GM19023 (cell line): ENCODE measurements at regions not wholly inside any gene's neighbourhood (a gene's known extent, or its start where the extent isn't known, plus 50 kb on each side); places are given as distances from the start of the nearest gene placed in this dataset.
A peak's percentile ranks its signal among the peaks of the same experiment; 100 is the strongest.
"Not testable (repeated sequence)": the region's sequence is repeated elsewhere in the genome, so short reads cannot be mapped to it uniquely, and the experiment has no call there.

Experiments used
- ATAC-seq: cut with Tn5 transposase; IDR thresholded peaks from one replicate; pipeline ENCODE4 v1.9.1; 2021; ENCODE audit warnings: mild to moderate bottlenecking, moderate library complexity; ENCODE audit not compliant: unreplicated experiment

DNA sequence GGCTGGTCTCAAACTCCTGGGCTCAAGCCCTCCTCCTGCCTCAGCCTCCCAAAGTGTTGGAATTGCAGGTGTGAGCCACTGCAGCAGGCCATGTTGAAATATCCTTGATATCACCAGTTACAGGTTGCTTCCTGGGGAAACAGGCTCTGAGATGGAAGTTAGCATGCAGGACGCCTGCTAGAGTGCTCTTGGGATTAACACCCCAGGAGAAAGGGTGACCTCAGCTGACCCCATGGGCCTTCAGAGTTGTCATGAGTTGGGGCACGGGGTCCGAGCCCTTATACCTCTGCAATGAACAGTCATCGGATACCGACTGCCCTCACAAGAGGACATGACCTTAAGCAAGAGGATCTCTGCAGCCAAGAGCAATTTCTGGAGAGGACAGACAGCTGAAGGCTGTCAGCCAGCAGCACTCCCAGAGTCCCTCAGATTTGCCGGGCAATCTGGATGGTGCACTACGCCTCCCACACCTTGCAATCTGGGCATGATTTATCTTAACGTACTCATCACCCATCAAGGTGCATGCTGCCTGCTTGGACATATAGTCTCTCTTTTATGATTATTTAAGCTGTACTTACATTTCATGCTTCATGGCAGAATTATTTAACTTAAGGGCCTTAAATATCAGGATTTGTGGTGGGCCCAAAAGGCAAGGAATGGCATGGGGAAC is 134.6 kb downstream of the ADSS2 start:
- ATAC-seq = no peak

- no peak for ATAC-seq
These were observed 133.6 kb downstream of the ADSS2 start for GRCh38 chr1:244318078-244318477.

DNA sequence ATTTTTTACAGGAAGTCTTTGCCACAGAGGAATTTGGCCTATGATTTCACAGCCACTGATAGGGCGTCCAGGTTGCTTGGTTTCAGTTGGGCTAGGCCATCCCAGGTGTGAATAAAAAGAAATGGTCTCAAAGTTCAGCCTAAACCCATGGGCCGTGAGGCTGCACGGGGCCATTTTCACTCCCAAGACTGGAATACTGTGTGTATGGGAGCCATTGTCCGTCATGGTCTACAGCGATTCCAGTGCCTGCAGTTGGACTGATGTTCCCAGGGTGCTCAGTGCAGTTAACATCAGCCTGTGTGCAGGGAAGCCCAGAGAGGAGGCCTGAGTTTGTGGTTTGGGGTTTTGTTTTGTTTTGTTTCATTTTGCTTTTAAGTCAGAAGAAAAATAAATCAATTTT is 133.2 kb downstream of the ADSS2 start:
- no peak for ATAC-seq

- peak; percentile 68 for ATAC-seq
These were observed 132.2 kb downstream of the ADSS2 start for GRCh38 chr1:244319283-244320132.

DNA sequence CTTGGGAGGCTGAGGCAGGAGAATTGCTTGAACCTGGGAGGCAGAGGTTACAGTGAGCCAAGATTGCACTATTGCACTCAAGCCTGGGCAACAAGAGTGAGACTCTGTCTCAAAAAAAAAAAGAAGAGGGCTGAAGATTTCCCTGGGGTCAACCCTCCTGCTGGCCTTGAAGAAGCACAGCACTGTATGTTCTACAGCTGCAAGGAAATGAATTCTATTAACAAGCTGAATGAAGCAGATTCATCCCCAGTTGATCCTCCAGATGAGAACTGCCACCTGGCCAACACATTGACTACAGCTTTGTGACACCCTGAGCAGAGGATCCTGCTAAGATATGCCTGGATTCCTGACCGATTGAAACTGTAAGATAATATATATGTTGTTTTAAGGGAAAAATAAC is 129.5 kb downstream of the ADSS2 start:
- ATAC-seq = no peak

- no peak for ATAC-seq
These were observed 128.8 kb downstream of the ADSS2 start for GRCh38 chr1:244322791-244323521.

GRCh38 chr1:244324176-244324883 is 127.4 kb downstream of the ADSS2 start:
- no peak for ATAC-seq

DNA sequence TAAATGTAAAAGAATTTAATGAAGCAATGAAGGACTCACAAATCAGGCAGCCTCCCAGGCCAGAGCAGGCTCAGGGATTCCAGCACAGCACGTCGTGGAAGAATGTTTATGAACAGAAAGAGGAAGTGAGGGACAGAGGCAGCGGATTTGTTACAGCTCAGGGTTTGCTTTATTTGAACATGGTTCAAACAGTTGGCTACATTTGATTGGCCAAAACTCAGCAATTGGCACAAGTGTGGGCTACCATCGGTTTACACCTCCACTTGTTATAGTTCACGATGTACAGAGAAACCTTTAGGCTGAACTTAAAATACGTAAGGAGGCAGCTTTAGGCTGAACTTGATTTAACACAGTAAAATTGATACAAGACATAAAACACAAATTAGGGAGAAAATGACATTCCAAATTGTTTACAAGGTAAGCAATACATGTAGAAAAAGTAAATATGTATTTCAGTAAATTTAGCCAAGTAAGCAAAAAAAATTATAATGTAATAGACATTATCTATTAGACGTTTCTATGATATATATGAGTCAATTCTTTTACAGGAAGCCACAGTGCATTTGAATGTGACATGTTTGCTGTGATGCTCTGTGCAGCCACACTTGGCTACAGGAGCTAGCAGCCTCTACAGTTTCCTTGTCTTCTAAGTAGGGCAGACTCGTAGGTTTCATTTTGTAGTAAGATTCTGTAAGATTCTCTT is 126.5 kb downstream of the ADSS2 start:
- peak; percentile 70 for ATAC-seq

- no peak for ATAC-seq
These were observed 125.0 kb downstream of the ADSS2 start for GRCh38 chr1:244326757-244327156.

DNA sequence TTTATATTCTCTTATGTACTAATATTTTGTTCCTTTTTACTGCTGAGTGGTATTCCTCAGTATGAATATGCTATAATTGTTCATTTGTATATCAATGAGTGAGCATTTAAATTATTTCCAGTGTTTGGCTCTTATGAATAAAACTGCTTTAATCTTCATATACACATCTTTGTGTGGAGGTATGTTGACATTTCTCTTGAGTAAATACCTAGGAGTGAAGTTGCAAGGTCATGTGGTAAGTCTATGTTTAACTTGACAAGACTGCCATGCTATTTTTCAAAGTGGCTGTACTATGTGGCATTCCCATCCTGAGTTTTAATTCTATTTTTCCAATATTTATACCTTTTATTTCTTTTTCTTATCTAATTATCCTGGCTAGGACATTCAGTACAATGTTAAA is 124.2 kb downstream of the ADSS2 start:
- no peak for ATAC-seq

GRCh38 chr1:244328476-244328875 is 123.2 kb downstream of the ADSS2 start:
- ATAC-seq = no peak

DNA sequence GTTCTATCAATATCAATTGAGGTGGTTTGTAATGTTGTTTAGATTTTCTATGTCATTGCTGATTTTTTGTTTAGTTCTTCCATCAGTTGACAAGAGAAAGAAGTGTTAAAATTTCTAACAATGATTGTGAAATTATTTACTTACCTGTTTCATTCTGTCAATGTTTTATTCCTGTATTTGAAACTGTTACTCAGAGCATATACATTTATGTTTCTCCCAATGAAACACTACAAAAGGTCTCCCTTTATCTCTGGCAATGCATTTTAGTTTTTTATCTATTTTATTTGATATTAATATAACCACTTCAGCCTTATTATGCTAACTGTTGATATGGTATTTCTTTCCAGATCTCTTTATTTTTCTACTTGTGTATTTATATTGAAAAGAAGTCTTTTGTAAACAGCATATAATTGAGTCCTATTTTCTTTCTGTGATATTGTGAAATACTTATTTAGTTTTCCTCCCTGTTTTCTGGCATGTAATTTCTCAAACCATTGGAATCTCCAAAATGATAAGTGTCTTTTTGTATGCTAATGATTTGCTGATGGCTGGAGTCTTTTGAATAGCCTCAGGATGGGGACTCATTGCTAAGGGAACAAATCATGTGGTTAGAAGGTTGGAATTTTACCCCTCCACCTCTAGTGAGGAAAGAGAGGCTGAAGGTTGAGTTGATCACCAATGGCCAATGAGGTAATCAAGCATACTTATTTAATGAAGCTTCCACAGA is 122.0 kb downstream of the ADSS2 start:
- ATAC-seq = no peak

GRCh38 chr1:244330318-244330625 is 121.4 kb downstream of the ADSS2 start:
- no peak for ATAC-seq

GRCh38 chr1:244332761-244333160 is 118.9 kb downstream of the ADSS2 start:
- ATAC-seq = not testable (repeated sequence)

GRCh38 chr1:244334315-244334714 is 117.4 kb downstream of the ADSS2 start:
- not testable (repeated sequence) for ATAC-seq

GRCh38 chr1:244334842-244335241 is 116.9 kb downstream of the ADSS2 start:
- ATAC-seq = not testable (repeated sequence)

DNA sequence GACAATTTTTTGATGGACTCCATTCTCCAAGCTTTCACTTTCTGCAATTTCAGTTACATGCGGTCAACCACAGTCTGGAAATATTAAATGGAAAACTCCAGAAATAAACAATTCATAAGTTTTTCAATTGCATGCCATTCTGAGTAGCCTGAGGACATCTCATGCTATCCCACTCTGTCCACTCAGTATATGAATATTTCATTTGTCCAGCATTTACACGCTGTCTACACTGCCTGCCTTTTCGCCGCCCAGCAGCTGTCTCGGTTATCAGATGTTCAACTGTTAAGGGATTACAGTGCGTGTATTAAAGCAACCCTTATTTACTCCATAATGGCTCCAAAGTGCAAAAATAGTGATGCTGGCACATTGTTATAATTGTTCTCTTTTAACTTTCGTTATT is 116.3 kb downstream of the ADSS2 start:
- no peak for ATAC-seq

DNA sequence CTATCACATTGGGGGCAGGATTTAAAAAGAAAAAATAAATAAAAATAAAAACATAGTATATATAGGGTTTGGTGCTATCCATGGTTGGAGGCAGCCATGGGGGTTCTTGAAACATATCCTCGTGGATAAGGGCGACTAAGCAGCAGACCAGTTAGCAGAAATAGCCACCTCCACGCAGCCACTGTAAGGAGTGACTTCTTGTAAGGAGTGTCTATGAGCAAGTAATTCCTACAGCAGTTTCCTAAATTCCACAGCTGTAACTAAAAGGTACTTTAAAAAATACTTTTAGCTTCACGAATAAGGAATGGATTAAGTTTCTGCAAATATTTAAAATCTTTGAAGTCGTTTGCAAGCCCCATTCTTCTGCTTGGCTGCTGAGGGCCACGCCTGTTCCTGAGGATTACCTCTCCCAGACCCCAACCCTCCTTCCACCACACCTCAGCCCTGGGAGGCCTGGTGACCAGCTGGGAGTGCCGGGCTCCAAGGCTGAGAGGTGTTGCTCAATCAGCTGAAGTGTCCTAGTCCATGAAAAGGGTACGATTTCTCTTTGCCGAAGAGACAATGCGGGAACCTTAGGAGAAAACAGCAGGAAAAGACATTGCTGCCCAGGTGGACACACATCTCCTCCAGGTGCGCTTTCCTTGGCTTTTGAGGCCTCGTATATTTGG is 115.3 kb downstream of the ADSS2 start:
- ATAC-seq = no peak

DNA sequence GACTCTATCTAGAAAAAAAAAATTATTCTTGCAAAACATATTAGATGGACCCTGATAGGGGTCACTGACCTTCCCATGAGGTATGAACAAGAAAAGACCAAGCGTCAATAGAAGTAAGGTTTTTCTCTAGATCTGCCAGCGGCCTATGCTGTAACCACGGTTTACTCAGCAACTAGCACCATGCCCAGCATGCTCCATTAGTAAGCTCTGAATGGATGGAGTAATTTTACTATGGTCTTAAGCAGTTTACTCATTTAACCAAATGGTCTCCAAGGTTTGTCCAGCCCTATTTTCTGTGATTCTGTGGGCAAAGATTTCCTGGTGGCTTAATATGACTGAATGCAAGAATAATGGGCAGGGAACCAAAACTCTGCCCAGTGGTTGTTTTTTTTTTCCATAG is 113.9 kb downstream of the ADSS2 start:
- no peak for ATAC-seq
